ENCODE measurements at regions not wholly inside any gene's neighbourhood (a gene's known extent, or its start where the extent isn't known, plus 50 kb on each side); places are given as distances from the start of the nearest gene placed in this dataset.

GRCh38 chr3:90221900-90222299 is 1114.5 kb downstream of the EPHA3 start:
- H3K4me1 ChIP-seq (ENCODE audit: low read depth, poor library complexity, severe bottlenecking): no peaks in the 10 kb centered on the region
- no peak overlapping the region for H3K4me3 ChIP-seq (IDR thresholded peaks at IDR 0.05; ENCODE audit: insufficient read depth, low read depth, low read length)

GRCh38 chr3:90241481-90241880 is 1134.1 kb downstream of the EPHA3 start:
- TF ChIP-seq, protein P1, sequence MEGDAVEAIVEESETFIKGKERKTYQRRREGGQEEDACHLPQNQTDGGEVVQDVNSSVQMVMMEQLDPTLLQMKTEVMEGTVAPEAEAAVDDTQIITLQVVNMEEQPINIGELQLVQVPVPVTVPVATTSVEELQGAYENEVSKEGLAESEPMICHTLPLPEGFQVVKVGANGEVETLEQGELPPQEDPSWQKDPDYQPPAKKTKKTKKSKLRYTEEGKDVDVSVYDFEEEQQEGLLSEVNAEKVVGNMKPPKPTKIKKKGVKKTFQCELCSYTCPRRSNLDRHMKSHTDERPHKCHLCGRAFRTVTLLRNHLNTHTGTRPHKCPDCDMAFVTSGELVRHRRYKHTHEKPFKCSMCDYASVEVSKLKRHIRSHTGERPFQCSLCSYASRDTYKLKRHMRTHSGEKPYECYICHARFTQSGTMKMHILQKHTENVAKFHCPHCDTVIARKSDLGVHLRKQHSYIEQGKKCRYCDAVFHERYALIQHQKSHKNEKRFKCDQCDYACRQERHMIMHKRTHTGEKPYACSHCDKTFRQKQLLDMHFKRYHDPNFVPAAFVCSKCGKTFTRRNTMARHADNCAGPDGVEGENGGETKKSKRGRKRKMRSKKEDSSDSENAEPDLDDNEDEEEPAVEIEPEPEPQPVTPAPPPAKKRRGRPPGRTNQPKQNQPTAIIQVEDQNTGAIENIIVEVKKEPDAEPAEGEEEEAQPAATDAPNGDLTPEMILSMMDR (conservative IDR thresholded peaks at IDR 0.05; ENCODE audit: low read depth, low read length): no peak
- H3K4me1 ChIP-seq (ENCODE audit: low read depth, poor library complexity, severe bottlenecking): no peaks in the 10 kb centered on the region
- H3K36me3 ChIP-seq (ENCODE audit: insufficient read depth): no peaks in the 10 kb centered on the region
- no peak overlapping the region for H2AFZ ChIP-seq (ENCODE audit: low read depth)
- H3K9ac ChIP-seq: no peak overlapping the region
- no peaks in the 10 kb centered on the region for H3K79me2 ChIP-seq (ENCODE audit: insufficient read depth, low read depth)
- H3K27ac ChIP-seq: no peak overlapping the region
- H3K4me2 ChIP-seq: no peak overlapping the region
- no peak overlapping the region for H3K4me3 ChIP-seq (IDR thresholded peaks at IDR 0.05; ENCODE audit: insufficient read depth, low read depth, low read length)
- no peaks in the 10 kb centered on the region for H4K20me1 ChIP-seq (ENCODE audit: insufficient read depth)
- H3K27me3 ChIP-seq (ENCODE audit: insufficient read depth, low read depth): no peaks in the 10 kb centered on the region

More at GRCh38 chr3:90221900-90222299, 1114.5 kb downstream of the EPHA3 start:
- Histone ChIP-seq H2AFZ (ENCODE audit: low read depth) (no peak overlapping the region), H3K27ac (no peak overlapping the region), H4K20me1 (ENCODE audit: insufficient read depth) (no peaks in the 10 kb centered on the region), H3K27me3 (ENCODE audit: insufficient read depth, low read depth) (no peaks in the 10 kb centered on the region), H3K4me2 (no peak overlapping the region), H3K36me3 (ENCODE audit: insufficient read depth) (no peaks in the 10 kb centered on the region), H3K9ac (no peak overlapping the region), H3K79me2 (ENCODE audit: insufficient read depth, low read depth) (no peaks in the 10 kb centered on the region)
- TF ChIP-seq, protein P1 (conservative IDR thresholded peaks at IDR 0.05; ENCODE audit: low read depth, low read length): no peak

DNA sequence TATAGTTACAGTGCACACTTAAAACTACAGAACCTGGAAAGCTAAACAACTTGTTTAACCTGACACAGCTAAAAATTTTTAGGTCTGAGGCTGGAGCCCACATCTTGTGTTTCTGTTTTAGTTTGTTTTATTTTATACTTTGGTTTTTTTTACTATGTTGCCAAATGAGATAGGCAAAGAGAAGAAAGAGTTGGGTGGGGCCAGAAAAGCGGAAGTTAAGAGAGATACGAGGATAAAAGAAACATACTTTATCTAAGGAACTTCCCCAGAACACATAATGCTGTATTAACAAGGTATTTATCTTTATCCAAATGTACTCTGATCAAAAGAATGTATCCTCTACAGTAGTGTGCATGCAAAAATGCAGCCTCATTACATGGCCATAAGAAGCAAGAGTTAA is 1145.7 kb downstream of the EPHA3 start:
- Histone ChIP-seq H3K4me2 (no peak overlapping the region), H3K27ac (no peak overlapping the region), H3K36me3 (ENCODE audit: insufficient read depth) (no peaks in the 10 kb centered on the region), H3K4me3 (IDR thresholded peaks at IDR 0.05; ENCODE audit: insufficient read depth, low read depth, low read length) (no peak overlapping the region), H3K9ac (no peak overlapping the region), H3K27me3 (ENCODE audit: insufficient read depth, low read depth) (no peaks in the 10 kb centered on the region), H4K20me1 (ENCODE audit: insufficient read depth) (no peaks in the 10 kb centered on the region), H3K4me1 (ENCODE audit: low read depth, poor library complexity, severe bottlenecking) (no peaks in the 10 kb centered on the region), H3K79me2 (ENCODE audit: insufficient read depth, low read depth) (no peaks in the 10 kb centered on the region), H2AFZ (ENCODE audit: low read depth) (no peak overlapping the region)
- TF ChIP-seq, protein P1 (conservative IDR thresholded peaks at IDR 0.05; ENCODE audit: low read depth, low read length): no peak

DNA sequence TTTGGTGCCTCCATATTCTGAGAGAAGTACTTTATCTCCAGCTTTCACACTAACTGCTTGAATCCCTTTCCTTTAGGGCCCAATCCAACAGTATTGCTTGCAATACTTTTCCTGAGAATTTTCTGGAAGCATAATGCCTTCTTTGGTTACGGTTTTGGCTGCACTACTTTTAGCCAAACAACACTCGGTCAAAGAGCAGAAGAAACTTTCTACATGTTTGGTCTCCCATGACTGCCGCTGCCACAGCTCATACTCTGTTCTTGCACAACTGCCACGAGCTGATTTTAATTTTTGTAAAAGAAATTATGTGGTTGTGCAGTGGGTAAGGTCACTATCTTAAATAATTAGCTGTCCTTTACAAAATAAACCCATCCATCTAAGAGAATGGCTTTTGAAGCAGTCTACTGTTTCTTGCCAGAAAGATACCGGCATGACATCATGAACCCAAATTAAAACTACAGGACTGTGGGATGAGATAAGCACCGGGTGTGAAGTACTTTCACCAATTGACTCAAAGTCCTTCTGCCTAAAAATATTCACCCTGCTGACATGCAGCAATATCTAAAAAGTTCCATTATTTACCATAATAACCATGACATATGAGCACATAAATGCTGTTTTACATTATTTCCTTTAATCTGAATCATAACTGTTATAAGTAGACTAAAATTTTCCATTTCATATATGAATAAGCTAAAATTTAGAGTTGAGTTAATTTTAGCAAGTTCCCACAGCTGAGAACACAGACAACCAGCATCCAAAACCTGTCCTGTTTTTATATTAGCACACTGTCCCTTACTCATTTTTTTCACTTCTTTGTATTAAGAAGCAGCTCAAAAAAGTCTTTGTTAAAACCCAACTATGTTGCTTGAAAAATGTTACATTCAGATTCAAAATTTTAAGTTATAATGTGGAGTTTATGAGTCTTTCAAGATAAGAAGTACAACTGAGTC is 1154.3 kb downstream of the EPHA3 start:
- TF ChIP-seq, protein P1 (conservative IDR thresholded peaks at IDR 0.05; ENCODE audit: low read depth, low read length): no peak
- H3K4me2 ChIP-seq: no peak overlapping the region
- H3K79me2 ChIP-seq (ENCODE audit: insufficient read depth, low read depth): no peaks in the 10 kb centered on the region
- no peak overlapping the region for H3K27ac ChIP-seq
- H3K27me3 ChIP-seq (ENCODE audit: insufficient read depth, low read depth): no peaks in the 10 kb centered on the region
- no peak overlapping the region for H3K4me3 ChIP-seq (IDR thresholded peaks at IDR 0.05; ENCODE audit: insufficient read depth, low read depth, low read length)
- H2AFZ ChIP-seq (ENCODE audit: low read depth): no peak overlapping the region
- no peak overlapping the region for H3K9ac ChIP-seq
- H3K4me1 ChIP-seq (ENCODE audit: low read depth, poor library complexity, severe bottlenecking): no peaks in the 10 kb centered on the region
- no peaks in the 10 kb centered on the region for H4K20me1 ChIP-seq (ENCODE audit: insufficient read depth)
- H3K36me3 ChIP-seq (ENCODE audit: insufficient read depth): no peaks in the 10 kb centered on the region

Measured in KMS-11 (cell line).